DOHH2 (cell line): ENCODE measurements at regions not wholly inside any gene's neighbourhood (a gene's known extent, or its start where the extent isn't known, plus 50 kb on each side); places are given as distances from the start of the nearest gene placed in this dataset.
"Not testable (repeated sequence)": the region's sequence is repeated elsewhere in the genome, so short reads cannot be mapped to it uniquely, and the experiment has no call there.

Experiments used
- H3F3A ChIP-seq: fragments of 200-600 bp; sonication (generic), shearing (Covaris generic); 2 replicates; pipeline ENCODE4 v1.6.0; 2016; ENCODE audit warnings: antibody characterized with exemption, mild to moderate bottlenecking; ENCODE audit not compliant: control insufficient read depth, insufficient read depth
- H3K27ac ChIP-seq: fragments of 200-600 bp; sonication (generic); 2 replicates; pipeline ENCODE4 v1.5.1; 2014; ENCODE audit warnings: low read depth, mild to moderate bottlenecking, low read length, moderate library complexity
- H3K27me3 ChIP-seq: fragments of 200-600 bp; sonication (generic); 2 replicates; pipeline ENCODE4 v1.6.1; 2014; ENCODE audit warnings: mild to moderate bottlenecking, low read length, mixed read lengths; ENCODE audit not compliant: control insufficient read depth
- H3K36me3 ChIP-seq: fragments of 200-600 bp; sonication (generic); 2 replicates; pipeline ENCODE4 v1.6.1; 2014; ENCODE audit warnings: mild to moderate bottlenecking, low read length, moderate library complexity, mixed read lengths; ENCODE audit not compliant: control insufficient read depth
- H3K4me1 ChIP-seq: fragments of 200-600 bp; sonication (generic); 2 replicates; pipeline ENCODE4 v1.6.1; 2014; ENCODE audit warnings: mild to moderate bottlenecking, low read length, mixed read lengths; ENCODE audit not compliant: control insufficient read depth
- H3K4me2 ChIP-seq: fragments of 200-600 bp; sonication (generic); 2 replicates; pipeline ENCODE4 v1.6.0; 2014; ENCODE audit warnings: mild to moderate bottlenecking, low read length, moderate library complexity
- H3K4me3 ChIP-seq: fragments of 200-600 bp; sonication (generic); 2 replicates; pipeline ENCODE4 v1.5.1; 2014; ENCODE audit warnings: mild to moderate bottlenecking, low read length, mixed read lengths
- H3K79me2 ChIP-seq: fragments of 200-600 bp; sonication (generic); 2 replicates; pipeline ENCODE4 v1.6.1; 2014; ENCODE audit warnings: mild to moderate bottlenecking, low read length, mixed read lengths; ENCODE audit not compliant: control insufficient read depth
- H3K9me2 ChIP-seq: fragments of 200-600 bp; sonication (generic); replicated peaks from 2 replicates; pipeline ENCODE4 v1.6.1; 2014; ENCODE audit warnings: mild to moderate bottlenecking, low read length, mixed read lengths; ENCODE audit not compliant: control insufficient read depth
- H3K9me3 ChIP-seq: fragments of 200-600 bp; sonication (generic); 2 replicates; pipeline ENCODE4 v1.6.1; 2014; ENCODE audit warnings: antibody characterized with exemption, low read length, mixed read lengths; ENCODE audit not compliant: control insufficient read depth, insufficient read depth
- H4K20me1 ChIP-seq: fragments of 200-600 bp; sonication (generic); 2 replicates; pipeline ENCODE4 v1.6.0; 2014; ENCODE audit warnings: low read depth, mild to moderate bottlenecking, antibody characterized with exemption, low read length, moderate library complexity; ENCODE audit not compliant: control insufficient read depth, insufficient read depth
- EZH2phosphoT487 ChIP-seq: fragments of 200-600 bp; sonication (generic); IDR thresholded peaks from 2 replicates; pipeline ENCODE4 v1.6.1; 2017; ENCODE audit warnings: borderline replicate concordance, mild to moderate bottlenecking, antibody characterized with exemption, low read length, moderate library complexity, mixed read lengths
- TF ChIP-seq, protein P1 (sequence below): fragments of 200-600 bp; sonication (generic); IDR thresholded peaks from one replicate; pipeline ENCODE4 v1.5.1; 2014; ENCODE audit warnings: antibody characterized with exemption, mild to moderate bottlenecking, low read depth, low read length; ENCODE audit not compliant: poor library complexity, severe bottlenecking

DNA sequence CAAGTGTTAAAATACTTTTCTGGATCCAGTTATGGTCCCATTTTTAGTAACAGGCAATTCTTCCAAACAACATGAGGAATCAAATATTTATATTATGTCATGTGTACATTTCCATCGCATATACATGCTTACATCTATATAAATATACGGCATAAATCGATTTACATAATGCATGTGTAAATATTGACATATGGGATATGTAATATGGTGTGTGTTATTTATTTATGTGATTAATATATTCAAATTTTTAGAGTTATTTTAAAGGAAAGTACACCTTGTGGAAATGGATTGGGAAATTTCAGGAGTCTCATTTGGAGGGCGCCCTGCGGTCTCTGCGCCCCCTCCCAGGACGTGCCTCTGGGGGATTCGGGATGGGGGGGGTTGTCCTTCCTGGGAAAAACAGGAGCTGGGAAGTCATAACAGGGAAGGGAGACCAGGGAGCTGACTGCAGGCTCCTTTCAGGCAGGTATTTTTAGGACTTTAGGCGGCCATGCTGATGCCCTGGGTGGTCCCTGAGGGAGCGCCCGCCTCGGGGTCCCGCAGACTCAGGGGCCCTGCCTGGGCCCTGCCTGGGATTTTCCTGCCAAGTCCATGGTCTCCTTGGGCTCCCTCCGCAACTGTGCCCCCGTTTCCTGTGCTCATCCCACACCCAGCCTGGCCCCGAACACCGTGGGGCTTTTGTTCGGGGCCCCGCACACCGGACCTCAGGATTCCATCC lies 82.7 kb upstream of the SFSWAP start:
- Histone ChIP-seq H3K36me3 (no peaks in the 10 kb centered on the region), H3K9me2 (no peaks in the 10 kb centered on the region), H3K79me2 (no peaks in the 10 kb centered on the region), H3F3A (peaks cover 10% of the 10 kb centered on the region), H3K27me3 (no peaks in the 10 kb centered on the region), H3K4me1 (peaks cover 36% of the 10 kb centered on the region), H4K20me1 (no peaks in the 10 kb centered on the region), H3K9me3 (peaks cover 15% of the 10 kb centered on the region), H3K27ac (peak overlapping the region; percentile 80), H3K4me3 (peak overlapping the region; percentile 42), H3K4me2 (peak overlapping the region; percentile 39)
- no peak for TF ChIP-seq EZH2phosphoT487
- TF ChIP-seq, protein P1, sequence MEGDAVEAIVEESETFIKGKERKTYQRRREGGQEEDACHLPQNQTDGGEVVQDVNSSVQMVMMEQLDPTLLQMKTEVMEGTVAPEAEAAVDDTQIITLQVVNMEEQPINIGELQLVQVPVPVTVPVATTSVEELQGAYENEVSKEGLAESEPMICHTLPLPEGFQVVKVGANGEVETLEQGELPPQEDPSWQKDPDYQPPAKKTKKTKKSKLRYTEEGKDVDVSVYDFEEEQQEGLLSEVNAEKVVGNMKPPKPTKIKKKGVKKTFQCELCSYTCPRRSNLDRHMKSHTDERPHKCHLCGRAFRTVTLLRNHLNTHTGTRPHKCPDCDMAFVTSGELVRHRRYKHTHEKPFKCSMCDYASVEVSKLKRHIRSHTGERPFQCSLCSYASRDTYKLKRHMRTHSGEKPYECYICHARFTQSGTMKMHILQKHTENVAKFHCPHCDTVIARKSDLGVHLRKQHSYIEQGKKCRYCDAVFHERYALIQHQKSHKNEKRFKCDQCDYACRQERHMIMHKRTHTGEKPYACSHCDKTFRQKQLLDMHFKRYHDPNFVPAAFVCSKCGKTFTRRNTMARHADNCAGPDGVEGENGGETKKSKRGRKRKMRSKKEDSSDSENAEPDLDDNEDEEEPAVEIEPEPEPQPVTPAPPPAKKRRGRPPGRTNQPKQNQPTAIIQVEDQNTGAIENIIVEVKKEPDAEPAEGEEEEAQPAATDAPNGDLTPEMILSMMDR = no peak

DNA sequence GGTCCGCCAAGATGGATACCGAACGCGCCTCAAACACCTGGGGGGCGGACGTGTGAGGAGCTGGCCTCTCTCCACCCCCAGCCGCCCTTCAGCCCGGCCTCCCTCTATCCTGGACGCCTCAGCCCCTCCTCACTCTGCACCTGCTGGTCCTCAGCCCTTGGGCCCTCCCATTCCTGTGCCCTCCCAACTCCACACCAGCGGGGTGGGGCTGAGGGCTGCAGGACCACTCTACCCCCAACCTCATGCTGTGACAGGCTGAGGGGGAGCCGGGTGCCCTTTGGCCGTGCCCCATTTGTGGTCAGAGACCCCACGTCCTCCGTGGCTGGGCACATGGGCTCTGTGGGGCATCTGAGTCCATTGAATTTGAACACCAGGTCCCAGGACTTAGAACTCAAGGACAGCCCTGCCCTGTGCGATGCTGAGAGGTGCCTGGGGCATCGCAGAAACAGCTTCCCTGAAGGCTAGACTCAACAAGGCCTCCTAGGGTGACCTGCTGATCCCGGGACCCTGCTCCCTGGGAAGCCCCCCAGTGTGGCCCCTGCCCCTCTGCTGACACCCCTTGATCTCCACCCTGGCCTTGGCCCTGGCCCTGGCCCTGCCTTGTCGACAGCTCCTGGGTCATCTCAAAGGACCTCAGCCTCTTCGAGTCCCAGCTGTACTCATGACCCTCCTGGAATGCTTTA lies 82.0 kb upstream of the SFSWAP start:
- Histone ChIP-seq H4K20me1 (no peaks in the 10 kb centered on the region), H3F3A (peaks cover 10% of the 10 kb centered on the region), H3K36me3 (no peaks in the 10 kb centered on the region), H3K4me3 (no peak overlapping the region), H3K9me3 (peaks cover 15% of the 10 kb centered on the region), H3K27me3 (no peaks in the 10 kb centered on the region), H3K9me2 (no peaks in the 10 kb centered on the region), H3K27ac (no peak overlapping the region), H3K79me2 (no peaks in the 10 kb centered on the region), H3K4me1 (peaks cover 36% of the 10 kb centered on the region), H3K4me2 (no peak overlapping the region)
- TF ChIP-seq EZH2phosphoT487 = no peak
- TF ChIP-seq, protein P1 = no peak

- no peak overlapping the region for H3K27ac ChIP-seq
- H3K4me2 ChIP-seq = no peak overlapping the region
- no peaks in the 10 kb centered on the region for H4K20me1 ChIP-seq
- H3K9me2 ChIP-seq = no peaks in the 10 kb centered on the region
- no peaks in the 10 kb centered on the region for H3K36me3 ChIP-seq
- no peaks in the 10 kb centered on the region for H3K79me2 ChIP-seq
- peaks cover 2% of the 10 kb centered on the region; the same call in 1 of the 2 replicates for H3K27me3 ChIP-seq
- peaks cover 32% of the 10 kb centered on the region for H3K4me1 ChIP-seq
- H3F3A ChIP-seq = peaks cover 10% of the 10 kb centered on the region
- H3K9me3 ChIP-seq = peaks cover 10% of the 10 kb centered on the region
- no peak overlapping the region for H3K4me3 ChIP-seq
- no peak for TF ChIP-seq EZH2phosphoT487
- TF ChIP-seq, protein P1 = no peak
Observed at GRCh38 chr12:131631230-131631629, 79.7 kb upstream of the SFSWAP start.

DNA sequence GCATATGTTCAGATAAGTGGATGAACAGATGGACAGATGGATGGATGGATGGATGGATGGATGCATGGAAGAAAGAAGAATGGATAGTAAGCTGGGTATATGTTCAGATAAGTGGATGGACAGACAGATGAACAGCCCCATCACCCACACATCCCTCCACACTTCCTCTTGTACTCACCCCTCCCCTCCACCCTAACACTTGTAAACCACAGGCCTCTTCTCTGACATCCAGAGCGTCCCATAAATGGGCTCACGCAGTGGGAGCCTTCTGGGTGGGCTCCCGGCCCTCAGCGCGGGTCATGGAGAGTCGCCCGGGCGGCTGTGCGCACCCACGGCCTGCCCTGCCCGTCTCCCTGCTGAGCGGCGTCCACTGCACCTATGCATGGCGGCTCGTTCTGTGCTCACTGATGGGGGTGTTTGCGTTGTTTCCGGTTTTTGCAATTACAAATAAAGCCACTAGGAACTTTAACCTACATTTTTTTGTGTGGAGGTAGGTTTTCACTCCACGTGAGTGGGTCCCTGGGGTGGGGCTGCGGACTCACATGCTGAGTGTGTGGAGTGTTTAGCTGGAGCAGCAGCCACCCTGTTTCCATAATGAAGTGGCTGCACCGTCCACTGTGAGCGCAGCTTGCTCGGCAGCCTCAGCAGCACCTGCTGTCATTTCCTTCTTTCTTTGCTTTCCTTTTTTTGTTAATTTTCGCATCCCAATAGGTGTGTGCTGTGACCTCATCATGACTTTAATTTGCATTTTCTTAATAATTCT lies 78.8 kb upstream of the SFSWAP start:
- not testable (repeated sequence) for H3K36me3 ChIP-seq, H3K27ac ChIP-seq, H3K79me2 ChIP-seq, H3K9me2 ChIP-seq, H3K4me3 ChIP-seq, H3F3A ChIP-seq, H4K20me1 ChIP-seq, H3K27me3 ChIP-seq
- peak overlapping the region; percentile 37 for H3K4me2 ChIP-seq
- H3K9me3 ChIP-seq = peaks cover 10% of the 10 kb centered on the region
- peaks cover 27% of the 10 kb centered on the region for H3K4me1 ChIP-seq

GRCh38 chr12:131632652-131633023 lies 78.3 kb upstream of the SFSWAP start:
- not testable (repeated sequence) for H3K27me3 ChIP-seq, H3F3A ChIP-seq, H3K4me3 ChIP-seq

More at GRCh38 chr12:131632652-131633023, 78.3 kb upstream of the SFSWAP start:
- not testable (repeated sequence) for H4K20me1 ChIP-seq, H3K9me2 ChIP-seq, H3K9me3 ChIP-seq, H3K79me2 ChIP-seq, H3K36me3 ChIP-seq, H3K27ac ChIP-seq
- peaks cover 22% of the 10 kb centered on the region for H3K4me1 ChIP-seq
- H3K4me2 ChIP-seq = peak overlapping the region; percentile 37
